ENCODE measurements at regions not wholly inside any gene's neighbourhood (a gene's known extent, or its start where the extent isn't known, plus 50 kb on each side); places are given as distances from the start of the nearest gene placed in this dataset.

GRCh38 chr9:69975681-69976080, 68.0 kb upstream of the MAMDC2 start:
- H3K27ac ChIP-seq (ENCODE audit: poor library complexity, severe bottlenecking), result peak overlapping the region; percentile 89
- H3K36me3 ChIP-seq (ENCODE audit: low read depth), result no peaks in the 10 kb centered on the region
- DNase-seq (ENCODE audit: low spot score) (no peak), ATAC-seq (ENCODE audit: low read depth) (no peak)
- no peaks in the 10 kb centered on the region for H3K9me3 ChIP-seq (ENCODE audit: severe bottlenecking)
- H3K27me3 ChIP-seq (ENCODE audit: insufficient read depth, poor library complexity, severe bottlenecking), result no peaks in the 10 kb centered on the region
- TF ChIP-seq CTCF (IDR thresholded peaks at IDR 0.05; ENCODE audit: poor library complexity, severe bottlenecking), result no peak
- H3K4me1 ChIP-seq (ENCODE audit: insufficient read depth, poor library complexity, severe bottlenecking), result peaks cover 12% of the 10 kb centered on the region
- H3K4me3 ChIP-seq (ENCODE audit: severe bottlenecking), result no peak overlapping the region

- H3K9me3 ChIP-seq (ENCODE audit: severe bottlenecking), result no peaks in the 10 kb centered on the region
- DNase-seq (ENCODE audit: low spot score), result no peak
- H3K27me3 ChIP-seq (ENCODE audit: insufficient read depth, poor library complexity, severe bottlenecking), result no peaks in the 10 kb centered on the region
- H3K36me3 ChIP-seq (ENCODE audit: low read depth), result no peaks in the 10 kb centered on the region
- ATAC-seq (ENCODE audit: low read depth), result peak; percentile 86
- H3K4me1 ChIP-seq (ENCODE audit: insufficient read depth, poor library complexity, severe bottlenecking), result peaks cover 12% of the 10 kb centered on the region
- TF ChIP-seq CTCF (IDR thresholded peaks at IDR 0.05; ENCODE audit: poor library complexity, severe bottlenecking), result no peak
- no peak overlapping the region for H3K4me3 ChIP-seq (ENCODE audit: severe bottlenecking)
- peak overlapping the region; percentile 89 for H3K27ac ChIP-seq (ENCODE audit: poor library complexity, severe bottlenecking)
Observed at GRCh38 chr9:69976152-69976551, 67.5 kb upstream of the MAMDC2 start.

- no peak for DNase-seq (ENCODE audit: low spot score)
- no peak overlapping the region for H3K4me3 ChIP-seq (ENCODE audit: severe bottlenecking)
- no peak for TF ChIP-seq CTCF (IDR thresholded peaks at IDR 0.05; ENCODE audit: poor library complexity, severe bottlenecking)
- no peaks in the 10 kb centered on the region for H3K36me3 ChIP-seq (ENCODE audit: low read depth)
- ATAC-seq (ENCODE audit: low read depth), result no peak
- no peaks in the 10 kb centered on the region for H3K27me3 ChIP-seq (ENCODE audit: insufficient read depth, poor library complexity, severe bottlenecking)
- H3K9me3 ChIP-seq (ENCODE audit: severe bottlenecking), result no peaks in the 10 kb centered on the region
- no peak overlapping the region for H3K27ac ChIP-seq (ENCODE audit: poor library complexity, severe bottlenecking)
- peaks cover 12% of the 10 kb centered on the region for H3K4me1 ChIP-seq (ENCODE audit: insufficient read depth, poor library complexity, severe bottlenecking)
Observed at GRCh38 chr9:69980041-69980440, 63.6 kb upstream of the MAMDC2 start.

- H3K27ac ChIP-seq (ENCODE audit: poor library complexity, severe bottlenecking), result no peak overlapping the region
- TF ChIP-seq CTCF (IDR thresholded peaks at IDR 0.05; ENCODE audit: poor library complexity, severe bottlenecking), result no peak
- H3K9me3 ChIP-seq (ENCODE audit: severe bottlenecking), result no peaks in the 10 kb centered on the region
- H3K4me3 ChIP-seq (ENCODE audit: severe bottlenecking), result no peak overlapping the region
- no peak for DNase-seq (ENCODE audit: low spot score)
- no peaks in the 10 kb centered on the region for H3K27me3 ChIP-seq (ENCODE audit: insufficient read depth, poor library complexity, severe bottlenecking)
- H3K36me3 ChIP-seq (ENCODE audit: low read depth), result no peaks in the 10 kb centered on the region
- peaks cover 11% of the 10 kb centered on the region for H3K4me1 ChIP-seq (ENCODE audit: insufficient read depth, poor library complexity, severe bottlenecking)
- no peak for ATAC-seq (ENCODE audit: low read depth)
Observed at GRCh38 chr9:69980591-69980990, 63.1 kb upstream of the MAMDC2 start.

- no peaks in the 10 kb centered on the region for H3K4me1 ChIP-seq (ENCODE audit: insufficient read depth, poor library complexity, severe bottlenecking)
- peak overlapping the region; percentile 26 for H3K27ac ChIP-seq (ENCODE audit: poor library complexity, severe bottlenecking)
- DNase-seq (ENCODE audit: low spot score) (no peak), ATAC-seq (ENCODE audit: low read depth) (peak; percentile 74; the same call in 2 of the 3 replicates)
- no peak overlapping the region for H3K4me3 ChIP-seq (ENCODE audit: severe bottlenecking)
- no peaks in the 10 kb centered on the region for H3K36me3 ChIP-seq (ENCODE audit: low read depth)
- no peaks in the 10 kb centered on the region for H3K27me3 ChIP-seq (ENCODE audit: insufficient read depth, poor library complexity, severe bottlenecking)
- H3K9me3 ChIP-seq (ENCODE audit: severe bottlenecking), result no peaks in the 10 kb centered on the region
- no peak for TF ChIP-seq CTCF (IDR thresholded peaks at IDR 0.05; ENCODE audit: poor library complexity, severe bottlenecking)
Observed at GRCh38 chr9:69981686-69982445, 61.8 kb upstream of the MAMDC2 start.

All from RWPE2 (cell line).